ENCODE measurements at regions not wholly inside any gene's neighbourhood (a gene's known extent, or its start where the extent isn't known, plus 50 kb on each side); places are given as distances from the start of the nearest gene placed in this dataset.

- Histone ChIP-seq H3K27me3 (ENCODE audit: insufficient read depth, poor library complexity, severe bottlenecking) (no peaks in the 10 kb centered on the region), H3K27ac (replicated peaks) (no peak overlapping the region), H3K4me3 (replicated peaks; ENCODE audit: insufficient read depth, low read length) (no peak overlapping the region)
- no peak for DNase-seq (ENCODE audit: low read depth in 1 of 2, low spot score in 1 of 2)
- TF ChIP-seq POLR2AphosphoS5 (IDR thresholded peaks at IDR 0.05; ENCODE audit: low read depth) = no peak
- TF ChIP-seq CTCF (IDR thresholded peaks at IDR 0.05; ENCODE audit: insufficient read depth, low read length) = no peak
- TF ChIP-seq REST (IDR thresholded peaks at IDR 0.05; ENCODE audit: insufficient replicate concordance, low read depth) = no peak
- TF ChIP-seq SPI1 (IDR thresholded peaks at IDR 0.05; ENCODE audit: borderline replicate concordance, low read depth) = no peak
- TF ChIP-seq GABPA (IDR thresholded peaks at IDR 0.05; ENCODE audit: low read depth) = no peak
Measured at GRCh38 chr4:186957952-186958555, 234.4 kb upstream of the FAT1 start.

GRCh38 chr4:186958726-186959350 is 235.2 kb upstream of the FAT1 start:
- Histone ChIP-seq H3K27me3 (ENCODE audit: insufficient read depth, poor library complexity, severe bottlenecking) (no peaks in the 10 kb centered on the region), H3K4me3 (replicated peaks; ENCODE audit: insufficient read depth, low read length) (no peak overlapping the region), H3K27ac (replicated peaks) (no peak overlapping the region)
- no peak for TF ChIP-seq GABPA (IDR thresholded peaks at IDR 0.05; ENCODE audit: low read depth)
- TF ChIP-seq POLR2AphosphoS5 (IDR thresholded peaks at IDR 0.05; ENCODE audit: low read depth) = no peak
- TF ChIP-seq SPI1 (IDR thresholded peaks at IDR 0.05; ENCODE audit: borderline replicate concordance, low read depth) = no peak
- no peak for TF ChIP-seq REST (IDR thresholded peaks at IDR 0.05; ENCODE audit: insufficient replicate concordance, low read depth)
- TF ChIP-seq CTCF (IDR thresholded peaks at IDR 0.05; ENCODE audit: insufficient read depth, low read length) = no peak
- DNase-seq (ENCODE audit: low read depth in 1 of 2, low spot score in 1 of 2) = no peak

- H3K27ac ChIP-seq (replicated peaks) = no peak overlapping the region
- H3K27me3 ChIP-seq (ENCODE audit: insufficient read depth, poor library complexity, severe bottlenecking) = no peaks in the 10 kb centered on the region
- TF ChIP-seq CTCF (IDR thresholded peaks at IDR 0.05; ENCODE audit: insufficient read depth, low read length) (no peak), GABPA (IDR thresholded peaks at IDR 0.05; ENCODE audit: low read depth) (no peak), POLR2AphosphoS5 (IDR thresholded peaks at IDR 0.05; ENCODE audit: low read depth) (no peak), REST (IDR thresholded peaks at IDR 0.05; ENCODE audit: insufficient replicate concordance, low read depth) (no peak)
- no peak for DNase-seq (ENCODE audit: low read depth in 1 of 2, low spot score in 1 of 2)
- H3K4me3 ChIP-seq (replicated peaks; ENCODE audit: insufficient read depth, low read length) = no peak overlapping the region
Measured at GRCh38 chr4:186979961-186980745, 256.5 kb upstream of the FAT1 start.
